Fibroblast of lung (primary cell): ENCODE measurements at regions not wholly inside any gene's neighbourhood (a gene's known extent, or its start where the extent isn't known, plus 50 kb on each side); places are given as distances from the start of the nearest gene placed in this dataset.

ENCODE experiments used
- CTCF ChIP-seq, 2 donors: IDR thresholded peaks in 1 of 2; conservative IDR thresholded peaks in 1 of 2; 1 replicate in 1 of 2; 2 replicates in 1 of 2; pipeline ENCODE4 v1.5.1; 2011 to 2012; ENCODE audit warnings: low read length in 2 of 2, control low read depth in 1 of 2, inconsistent platforms in 1 of 2, low read depth in 1 of 2, mild to moderate bottlenecking in 1 of 2
- EZH2 ChIP-seq: IDR thresholded peaks from 2 replicates; pipeline ENCODE4 v1.5.1; 2012; ENCODE audit warnings: low read length, control low read depth, mild to moderate bottlenecking; ENCODE audit errors: missing control alignments

- TF ChIP-seq CTCF (conservative IDR thresholded peaks at IDR 0.05 in 1 of 2, IDR thresholded peaks at IDR 0.05 in 1 of 2; ENCODE audit: low read depth in 1 of 2, low read length in 2 of 2) (no peak), EZH2 (no peak)
Measured at GRCh38 chr6:40290816-40291215, 296.3 kb downstream of the LRFN2 start.
